HCT116 (cell line): ENCODE measurements at regions not wholly inside any gene's neighbourhood (a gene's known extent, or its start where the extent isn't known, plus 50 kb on each side); places are given as distances from the start of the nearest gene placed in this dataset.
A peak's percentile ranks its signal among the peaks of the same experiment; 100 is the strongest.

Experiments used
- ATAC-seq: fragments of 200-7000 bp; cut with Tn5 transposase; 2 replicates; pipeline ENCODE4 v1.9.1; 2020; ENCODE audit warnings: mild to moderate bottlenecking, moderate library complexity
- BruUV-seq: library from RNA; stranded (reverse); fragments of 400-500 nt; replicated peaks from 2 replicates; lab custom pipeline; 2021; lab: Mats Ljungman, UMichigan
- CTCF ChIA-PET: fragments of 300-600 bp; sonication (Branson Sonifier 250); formaldehyde crosslinking; loops from one replicate; lab custom pipeline; 2021; ENCODE audit warnings: antibody characterized with exemption; lab: Charles Lee
- POLR2A ChIA-PET: fragments of 300-600, 350-600 bp; sonication (Branson Sonifier 250); formaldehyde crosslinking; loops from one replicate; lab custom pipeline; 2021; ENCODE audit warnings: antibody characterized with exemption; lab: Charles Lee
- RAD21 ChIA-PET, 2 experiments: fragments of 300-600 bp; sonication (Branson Sonifier 250); formaldehyde crosslinking; loops; one replicate each; lab custom pipeline; 2023; ENCODE audit warnings: low total read pairs in 2 of 2; ENCODE audit not compliant: uncharacterized antibody in 2 of 2, unreplicated experiment in 2 of 2, low non-redundant PET in 1 of 2; lab: Charles Lee
- DNase-seq: peaks from one replicate; pipeline ENCODE4 v3.0.0-alpha.2; 2010; ENCODE audit warnings: low read depth, low spot score
- H2AFZ ChIP-seq: fragments of 200-600 bp; shearing (Covaris generic), sonication (generic); 2 replicates; pipeline ENCODE4 v1.6.1; 2017; ENCODE audit warnings: low read depth, mixed run types, mixed read lengths, antibody characterized with exemption, low read length; ENCODE audit not compliant: poor library complexity, severe bottlenecking
- H3K27ac ChIP-seq: 2 replicates; pipeline ENCODE4 v1.5.1; 2012; ENCODE audit warnings: low read depth, low read length
- H3K27me3 ChIP-seq: fragments of 200-600 bp; sonication (generic); 2 replicates; pipeline ENCODE4 v1.6.1; 2016; ENCODE audit warnings: mixed run types, low read length, mixed read lengths; ENCODE audit not compliant: insufficient read depth
- H3K36me3 ChIP-seq, 2 experiments: fragments of 200-500 bp in 1 of 2; fragments of 200-600 bp in 1 of 2; sonication (Bioruptor generic) in 1 of 2; sonication (generic) in 1 of 2; 2 replicates each; pipeline versions ENCODE4 v1.5.1 to v1.6.1; 2014 to 2016; ENCODE audit warnings: low read length in 2 of 2, inconsistent platforms in 1 of 2, mixed read lengths in 1 of 2, mixed run types in 1 of 2; ENCODE audit not compliant: insufficient read depth in 2 of 2, control insufficient read depth in 1 of 2
- H3K4me1 ChIP-seq, 2 experiments: fragments of 200-600 bp in 1 of 2; sonication (generic) in 1 of 2; 2 replicates each; pipeline versions ENCODE4 v1.5.1 to v1.6.1; 2012 to 2017; ENCODE audit warnings: low read length in 2 of 2, inconsistent platforms in 1 of 2, mild to moderate bottlenecking in 1 of 2, mixed read lengths in 1 of 2, mixed run types in 1 of 2, moderate library complexity in 1 of 2; ENCODE audit not compliant: insufficient read depth in 2 of 2, control insufficient read depth in 1 of 2
- H3K4me2 ChIP-seq: fragments of 200-600 bp; sonication (generic); 2 replicates; pipeline ENCODE4 v1.6.1; 2017; ENCODE audit warnings: mixed run types, low read length, mixed read lengths
- H3K4me3 ChIP-seq, 2 experiments: fragments of 200-600 bp in 1 of 2; sonication (generic) in 1 of 2; replicated peaks in 1 of 2; 2 replicates each; pipeline ENCODE4 v1.5.1; 2011 to 2016; ENCODE audit warnings: low read length in 2 of 2, control low read depth in 1 of 2, low read depth in 1 of 2, mild to moderate bottlenecking in 1 of 2, mixed read lengths in 1 of 2, mixed run types in 1 of 2
- H3K79me2 ChIP-seq: fragments of 200-600 bp; sonication (generic); 2 replicates; pipeline ENCODE4 v1.6.1; 2017; ENCODE audit warnings: mild to moderate bottlenecking, mixed run types, low read length, moderate library complexity, mixed read lengths; ENCODE audit not compliant: insufficient read depth
- H3K9ac ChIP-seq: fragments of 200-600 bp; sonication (generic); 2 replicates; pipeline ENCODE4 v1.6.1; 2016; ENCODE audit warnings: low read length, mixed read lengths
- H3K9me2 ChIP-seq: fragments of 200-600 bp; sonication (generic), shearing (Covaris generic); 2 replicates; pipeline ENCODE4 v1.6.1; 2017; ENCODE audit warnings: mixed run types, mild to moderate bottlenecking, moderate library complexity; ENCODE audit not compliant: insufficient read depth
- H3K9me3 ChIP-seq, 2 experiments: fragments of 200-500 bp in 1 of 2; fragments of 200-600 bp in 1 of 2; sonication (Bioruptor generic) in 1 of 2; sonication (generic) in 1 of 2; 2 replicates each; pipeline ENCODE4 v1.6.1; 2014 to 2017; ENCODE audit warnings: low read length in 2 of 2, mixed read lengths in 2 of 2, inconsistent platforms in 1 of 2, low read depth in 1 of 2, mild to moderate bottlenecking in 1 of 2, mixed run types in 1 of 2, moderate library complexity in 1 of 2; ENCODE audit not compliant: control insufficient read depth in 1 of 2, insufficient read depth in 1 of 2
- H4K20me1 ChIP-seq: fragments of 200-600 bp; sonication (generic), shearing (Covaris generic); 2 replicates; pipeline ENCODE4 v1.6.1; 2017; ENCODE audit warnings: mixed run types, mild to moderate bottlenecking, moderate library complexity; ENCODE audit not compliant: insufficient read depth
- CBX3 ChIP-seq: IDR thresholded peaks from 2 replicates; pipeline ENCODE4 v1.6.1; 2012; ENCODE audit warnings: low read depth
- CEBPB ChIP-seq: IDR thresholded peaks from 2 replicates; pipeline ENCODE4 v1.6.1; 2012; ENCODE audit warnings: low read depth
- EZH2phosphoT487 ChIP-seq: fragments of 200-600 bp; IDR thresholded peaks from 2 replicates; pipeline ENCODE4 v1.6.1; 2018; ENCODE audit warnings: antibody characterized with exemption, borderline replicate concordance
- FOSL1 ChIP-seq: IDR thresholded peaks from 2 replicates; pipeline ENCODE4 v1.6.1; 2012; ENCODE audit warnings: low read depth
- JUND ChIP-seq: IDR thresholded peaks from 2 replicates; pipeline ENCODE4 v1.6.1; 2012
- POLR2A ChIP-seq: IDR thresholded peaks from 2 replicates; pipeline ENCODE4 v1.7.0; 2011; ENCODE audit warnings: borderline replicate concordance; ENCODE audit not compliant: insufficient read depth, insufficient read length; ENCODE audit errors: extremely low read depth
- RAD21 ChIP-seq: IDR thresholded peaks from 2 replicates; pipeline ENCODE4 v1.6.1; 2012; ENCODE audit warnings: low read depth, mild to moderate bottlenecking
- SIN3A ChIP-seq: IDR thresholded peaks from 2 replicates; pipeline ENCODE4 v1.6.1; 2012; ENCODE audit warnings: low read depth
- SP1 ChIP-seq: IDR thresholded peaks from 2 replicates; pipeline ENCODE4 v1.6.1; 2012; ENCODE audit warnings: low read depth
- SRF ChIP-seq: IDR thresholded peaks from 2 replicates; pipeline ENCODE4 v1.6.1; 2012; ENCODE audit warnings: low read depth
- ZNF274 ChIP-seq: fragments of 200-500 bp; sonication (Bioruptor generic); IDR thresholded peaks from 2 replicates; pipeline ENCODE4 v1.6.1; 2014; ENCODE audit warnings: mild to moderate bottlenecking, low read depth, low read length, inconsistent platforms
- intact Hi-C: fragments of 100-400 bp; cut with micrococcal nuclease; formaldehyde crosslinking; loops from 2 replicates; pipeline ENCODE4 v1.10.0; 2022
- TF ChIP-seq, protein P1 (sequence below): IDR thresholded peaks from 2 replicates; pipeline ENCODE4 v1.6.1; 2012
- TF ChIP-seq, protein P2 (sequence below): IDR thresholded peaks from 2 replicates; pipeline ENCODE4 v1.6.1; 2012

DNA sequence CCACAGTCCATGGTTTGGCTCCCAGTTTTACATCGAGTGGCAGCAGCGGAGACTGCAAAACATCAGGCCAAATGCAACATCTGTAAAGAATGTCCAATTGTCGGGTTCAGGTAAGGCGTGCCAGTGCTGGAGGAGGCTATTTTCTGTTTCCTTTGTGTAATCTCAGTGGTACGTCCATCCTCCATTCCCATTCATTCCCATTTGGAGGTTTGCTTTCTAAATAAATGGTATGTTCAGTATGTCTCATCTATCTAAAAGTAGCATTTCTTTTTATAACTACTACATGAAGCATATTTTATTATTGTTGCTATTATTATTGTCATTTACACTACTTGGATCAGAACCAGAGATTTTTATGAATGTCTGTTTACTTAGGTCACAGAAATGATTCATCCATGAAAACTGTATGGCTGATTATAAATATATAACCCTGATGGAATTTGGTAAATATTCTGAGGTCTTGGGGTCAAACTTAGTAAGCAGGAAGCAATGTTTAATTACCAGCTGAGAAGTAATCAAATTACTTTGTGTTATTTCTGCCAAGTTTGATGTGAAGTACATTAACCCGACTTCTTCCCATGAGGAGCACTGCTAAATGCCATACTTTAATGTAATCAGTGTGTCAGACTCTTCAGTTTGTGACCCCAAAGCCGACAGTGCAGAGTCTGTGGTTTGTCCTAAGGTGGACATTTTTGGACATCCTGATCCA lies 512.9 kb downstream of the UTRN start:
- DNase-seq (peak; percentile 77), ATAC-seq (peak; percentile 87)
- POLR2A ChIA-PET, result interaction anchor here (1.0 kb wide), 1 partner anchor 11 kb away, joined by 3 read pairs; no protein-coding TSS in a partner anchor
- TF ChIP-seq SRF (peak; percentile 54; the same call in 1 of the 2 replicates), SP1 (peak; percentile 92), EZH2phosphoT487 (no peak), RAD21 (0 out of 2 replicates have a peak, but pooled peaks have one; percentile 11), ZNF274 (no peak), FOSL1 (peak; percentile 85), CBX3 (peak; percentile 16; the same call in 1 of the 2 replicates), SIN3A (0 out of 2 replicates have a peak, but pooled peaks have one; percentile 22), JUND (peak; percentile 84), POLR2A (no peak), CEBPB (peak; percentile 69)
- TF ChIP-seq, protein P1, sequence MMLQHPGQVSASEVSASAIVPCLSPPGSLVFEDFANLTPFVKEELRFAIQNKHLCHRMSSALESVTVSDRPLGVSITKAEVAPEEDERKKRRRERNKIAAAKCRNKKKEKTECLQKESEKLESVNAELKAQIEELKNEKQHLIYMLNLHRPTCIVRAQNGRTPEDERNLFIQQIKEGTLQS, result no peak
- TF ChIP-seq, protein P2, sequence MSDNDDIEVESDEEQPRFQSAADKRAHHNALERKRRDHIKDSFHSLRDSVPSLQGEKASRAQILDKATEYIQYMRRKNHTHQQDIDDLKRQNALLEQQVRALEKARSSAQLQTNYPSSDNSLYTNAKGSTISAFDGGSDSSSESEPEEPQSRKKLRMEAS, result peak; percentile 41; the same call in 1 of the 2 replicates
- Histone ChIP-seq H3K27me3 (no peaks in the 10 kb centered on the region), H3K9me3 (no peaks in the 10 kb centered on the region), H3K4me3 (no peak overlapping the region), H4K20me1 (no peaks in the 10 kb centered on the region), H3K4me2 (peak overlapping the region; percentile 47), H3K9ac (peak overlapping the region; percentile 48), H3K36me3 (peaks cover 0 to 28% of the 10 kb centered on the region in 2 experiments; a peak in 2 of 4 replicates), H3K9me2 (no peaks in the 10 kb centered on the region), H3K4me1 (peaks cover 26 to 58% of the 10 kb centered on the region in 2 experiments), H3K79me2 (peaks cover 4% of the 10 kb centered on the region), H2AFZ (no peak overlapping the region), H3K27ac (peak overlapping the region; percentile 87)
- RAD21 ChIA-PET, result no interaction called here
- CTCF ChIA-PET, result no interaction called here
- BruUV-seq, result no TSS peak
- intact Hi-C loops, result no loop called here
